HepG2 (cell line): ENCODE measurements at regions not wholly inside any gene's neighbourhood (a gene's known extent, or its start where the extent isn't known, plus 50 kb on each side); places are given as distances from the start of the nearest gene placed in this dataset.

ENCODE experiments used
- ATAC-seq: fragments of 200-7000 bp; cut with Tn5 transposase; 3 replicates; pipeline ENCODE4 v1.9.1; 2020; ENCODE audit warnings: mild to moderate bottlenecking, moderate library complexity
- BruUV-seq: library from RNA; stranded (reverse); fragments of 400-500 nt; replicated peaks from 2 replicates; lab custom pipeline; 2021; lab: Mats Ljungman, UMichigan
- CTCF ChIA-PET: fragments of 300-600 bp; formaldehyde crosslinking; extraction: SDS; loops from one replicate; lab custom pipeline; 2021; ENCODE audit warnings: low total read pairs, inconsistent platforms, low intra/inter-chr PET ratio; lab: Yijun Ruan, JAX
- POLR2A ChIA-PET: fragments of 350-600 bp; sonication (Branson Sonifier 250); formaldehyde crosslinking; loops from one replicate; lab custom pipeline; 2020; ENCODE audit warnings: antibody characterized with exemption, inconsistent platforms; lab: Yijun Ruan, JAX
- DNase-seq: peaks from one replicate; pipeline ENCODE4 v3.0.0-alpha.2; 2015; ENCODE audit warnings: low spot score
- FAIRE-seq: peaks from 3 replicates; lab custom pipeline; 2011; peaks lifted over from hg19 to GRCh38; lab: Jason Lieb, UNC
- H2AFZ ChIP-seq: one replicate; pipeline ENCODE4 v1.6.1; 2011; ENCODE audit warnings: low read length, inconsistent platforms
- H3K27ac ChIP-seq: fragments of 300-600 bp; 3 replicates; pipeline ENCODE4 v1.8.0; 2011; ENCODE audit warnings: mixed run types, mild to moderate bottlenecking, mixed read lengths, low read length, inconsistent platforms; ENCODE audit not compliant: insufficient read depth; ENCODE audit errors: extremely low read length
- H3K27me3 ChIP-seq, 2 experiments: fragments of 200-600 bp in 1 of 2; 2 replicates in 1 of 2; 3 replicates in 1 of 2; pipeline versions ENCODE4 v1.6.0 to v1.8.0; 2011; ENCODE audit warnings: low read length in 2 of 2, mild to moderate bottlenecking in 2 of 2, moderate library complexity in 2 of 2, inconsistent platforms in 1 of 2; ENCODE audit not compliant: insufficient read depth in 2 of 2, control insufficient read depth in 1 of 2
- H3K36me3 ChIP-seq, 2 experiments: fragments of 200-600 bp in 1 of 2; replicated peaks in 1 of 2; 2 replicates in 1 of 2; 3 replicates in 1 of 2; pipeline versions ENCODE4 v1.5.1 to v1.8.0; 2011; ENCODE audit warnings: low read length in 2 of 2, inconsistent platforms in 1 of 2; ENCODE audit not compliant: insufficient read depth in 2 of 2, control insufficient read depth in 1 of 2
- H3K4me1 ChIP-seq: 2 replicates; pipeline ENCODE4 v1.5.1; 2012; ENCODE audit warnings: low read length, inconsistent platforms; ENCODE audit not compliant: insufficient read depth
- H3K4me2 ChIP-seq: 2 replicates; pipeline ENCODE4 v1.6.0; 2011; ENCODE audit warnings: low read depth, low read length, inconsistent platforms
- H3K4me3 ChIP-seq, 3 experiments: fragments of 200-600 bp in 1 of 3; sonication (generic), shearing (Covaris generic) in 1 of 3; replicated peaks in 1 of 3; 2 replicates each; pipeline ENCODE4 v1.5.1; 2011 to 2016; ENCODE audit warnings: low read length in 3 of 3, inconsistent platforms in 2 of 3, low read depth in 2 of 3, mild to moderate bottlenecking in 2 of 3, control low read depth in 1 of 3, mixed read lengths in 1 of 3; ENCODE audit not compliant: insufficient read depth in 1 of 3
- H3K79me2 ChIP-seq: one replicate; pipeline ENCODE4 v1.6.1; 2011; ENCODE audit warnings: low read length, inconsistent platforms; ENCODE audit not compliant: insufficient read depth
- H3K9ac ChIP-seq: 2 replicates; pipeline ENCODE4 v1.6.0; 2011; ENCODE audit warnings: mild to moderate bottlenecking, low read depth, low read length, inconsistent platforms; ENCODE audit not compliant: insufficient read depth
- H3K9me3 ChIP-seq: 2 replicates; pipeline ENCODE4 v1.5.1; 2012; ENCODE audit warnings: mild to moderate bottlenecking, low read length
- H4K20me1 ChIP-seq: 2 replicates; pipeline ENCODE4 v1.6.0; 2011; ENCODE audit warnings: inconsistent platforms, mild to moderate bottlenecking, low read length, moderate library complexity; ENCODE audit not compliant: insufficient read depth
- E2F2 ChIP-seq: sonication (generic); formaldehyde crosslinking; IDR thresholded peaks from 2 replicates; pipeline ENCODE4 v1.4.0; 2020; ENCODE audit warnings: missing genetic modification reagents, borderline replicate concordance
- SMARCC2 ChIP-seq: fragments of 450-650 bp; IDR thresholded peaks from 2 replicates; pipeline ENCODE4 v1.6.1; 2017; ENCODE audit warnings: antibody characterized with exemption, mild to moderate bottlenecking
- SPEN ChIP-seq: sonication (generic); formaldehyde crosslinking; IDR thresholded peaks from 2 replicates; pipeline ENCODE4 v1.5.1; 2020; ENCODE audit warnings: low read depth, mild to moderate bottlenecking, missing genetic modification reagents
- SRY ChIP-seq: sonication (generic); formaldehyde crosslinking; IDR thresholded peaks from 2 replicates; pipeline ENCODE4 v1.8.0; 2022; ENCODE audit warnings: mild to moderate bottlenecking, missing genetic modification reagents
- TRAFD1 ChIP-seq: sonication (generic); formaldehyde crosslinking; IDR thresholded peaks from 2 replicates; pipeline ENCODE4 v1.5.1; 2020; ENCODE audit warnings: missing genetic modification reagents, mild to moderate bottlenecking, borderline replicate concordance
- ZBTB4 ChIP-seq: sonication (generic); formaldehyde crosslinking; IDR thresholded peaks from 2 replicates; pipeline ENCODE4 v1.4.0; 2020; ENCODE audit warnings: missing genetic modification reagents, mild to moderate bottlenecking, borderline replicate concordance
- ZNF10 ChIP-seq: sonication (generic); formaldehyde crosslinking; IDR thresholded peaks from 2 replicates; pipeline ENCODE4 v1.4.0; 2020; ENCODE audit warnings: mild to moderate bottlenecking, low read depth, missing genetic modification reagents, borderline replicate concordance
- ZNF331 ChIP-seq: sonication (generic); formaldehyde crosslinking; IDR thresholded peaks from 2 replicates; pipeline ENCODE4 v1.4.0; 2020; ENCODE audit warnings: missing genetic modification reagents
- ZNF431 ChIP-seq: sonication (generic); formaldehyde crosslinking; IDR thresholded peaks from 2 replicates; pipeline ENCODE4 v1.9.0; 2022; ENCODE audit warnings: missing genetic modification reagents, low read depth, mild to moderate bottlenecking, borderline replicate concordance
- ZNF580 ChIP-seq: IDR thresholded peaks from 2 replicates; pipeline ENCODE4 v1.6.1; 2016; ENCODE audit warnings: low read depth, borderline replicate concordance
- WGBS: methylation state at CpG from one replicate; pipeline ENCODE4 v1.1.6; 2017; ENCODE audit warnings: low lambda C conversion rate; 5-methylcytosine and 5-hydroxymethylcytosine counted together
- in situ Hi-C: cut with HindIII; loops from 2 replicates; pipeline ENCODE4 v1.10.0; 2017; ENCODE audit warnings: low pct_unique_long_range_greater_than_20kb; ENCODE audit not compliant: extremely low pct_ligation_motif_present
- intact Hi-C: fragments of 100-400 bp; cut with micrococcal nuclease; formaldehyde crosslinking; loops from one replicate; pipeline ENCODE4 v1.10.0; 2022; ENCODE audit not compliant: unreplicated experiment

- Histone ChIP-seq H4K20me1 (no peaks in the 10 kb centered on the region), H3K4me3 (no peak overlapping the region), H3K9me3 (peaks cover 10% of the 10 kb centered on the region), H3K4me2 (no peak overlapping the region), H2AFZ (no peak overlapping the region), H3K27me3 (no peaks in the 10 kb centered on the region; a peak in 1 of 5 replicates), H3K9ac (no peak overlapping the region), H3K36me3 (no peaks in the 10 kb centered on the region), H3K79me2 (no peaks in the 10 kb centered on the region), H3K4me1 (no peaks in the 10 kb centered on the region), H3K27ac (no peak overlapping the region)
- ATAC-seq (no peak), DNase-seq (no peak), FAIRE-seq (no peak)
- no TSS peak for BruUV-seq
- intact Hi-C loops (no loop called here), in situ Hi-C loops (loop anchor here (25.0 kb wide), 1 partner anchor 605 kb away; the partner anchor contains the start of gene HSD11B1)
- TF ChIP-seq ZNF331 (CRISPR knock-in tag) (no peak), E2F2 (CRISPR knock-in tag) (no peak), SRY (no peak), SMARCC2 (no peak), SPEN (CRISPR knock-in tag) (no peak), ZNF431 (CRISPR knock-in tag) (no peak)
- POLR2A ChIA-PET = no interaction called here
- WGBS = 16% methylated on average over 4 of the region's 4 CpGs
- CTCF ChIA-PET = no interaction called here
These were observed 476.7 kb upstream of the CAMK1G start for GRCh38 chr1:209106861-209107260.

GRCh38 chr1:209107535-209107934 is 476.0 kb upstream of the CAMK1G start:
- DNase-seq (no peak), ATAC-seq (no peak), FAIRE-seq (no peak)
- no peaks in the 10 kb centered on the region for H4K20me1 ChIP-seq
- TF ChIP-seq ZNF10 = no peak
- TF ChIP-seq ZNF580 = no peak
- TF ChIP-seq ZBTB4 (CRISPR knock-in tag) = no peak
- TF ChIP-seq TRAFD1 (CRISPR knock-in tag) = no peak
- BruUV-seq = no TSS peak
- no peaks in the 10 kb centered on the region for H3K79me2 ChIP-seq
- in situ Hi-C loops (loop anchor here (25.0 kb wide), 1 partner anchor 605 kb away; the partner anchor contains the start of gene HSD11B1), intact Hi-C loops (no loop called here)
- ChIA-PET CTCF (no interaction called here), POLR2A (no interaction called here)
- H3K9me3 ChIP-seq = peaks cover 16% of the 10 kb centered on the region
- H3K4me1 ChIP-seq = no peaks in the 10 kb centered on the region
- H3K36me3 ChIP-seq = no peaks in the 10 kb centered on the region
- H3K9ac ChIP-seq = no peak overlapping the region
- no peak overlapping the region for H3K4me3 ChIP-seq
- WGBS = 58% methylated on average over 10 of the region's 10 CpGs
- no peak overlapping the region for H2AFZ ChIP-seq
- H3K4me2 ChIP-seq = no peak overlapping the region
- no peaks in the 10 kb centered on the region; a peak in 1 of 5 replicates for H3K27me3 ChIP-seq
- H3K27ac ChIP-seq = no peak overlapping the region
